NT2/D1 (cell line): ENCODE measurements at regions not wholly inside any gene's neighbourhood (a gene's known extent, or its start where the extent isn't known, plus 50 kb on each side); places are given as distances from the start of the nearest gene placed in this dataset.
"Not testable (repeated sequence)": the region's sequence is repeated elsewhere in the genome, so short reads cannot be mapped to it uniquely, and the experiment has no call there.

ENCODE experiments used
- DNase-seq: peaks from one replicate; pipeline ENCODE4 v3.0.0-alpha.2; 2011; ENCODE audit warnings: low read depth, low spot score
- H3K27me3 ChIP-seq: 2 replicates; pipeline ENCODE4 v1.6.0; 2011; ENCODE audit warnings: mild to moderate bottlenecking; ENCODE audit not compliant: insufficient read length, insufficient read depth
- H3K36me3 ChIP-seq: 2 replicates; pipeline ENCODE4 v1.6.1; 2011; ENCODE audit warnings: mild to moderate bottlenecking, low read length, mixed read lengths; ENCODE audit not compliant: insufficient read depth, insufficient read length
- H3K4me1 ChIP-seq: 2 replicates; pipeline ENCODE4 v1.5.1; 2011; ENCODE audit not compliant: insufficient read depth, insufficient read length
- H3K4me3 ChIP-seq: 2 replicates; pipeline ENCODE4 v1.5.1; 2011; ENCODE audit warnings: low read depth; ENCODE audit not compliant: insufficient read length
- H3K9ac ChIP-seq: 2 replicates; pipeline ENCODE4 v1.6.0; 2011; ENCODE audit warnings: low read depth; ENCODE audit not compliant: insufficient read length
- H3K9me3 ChIP-seq: 2 replicates; pipeline ENCODE4 v1.5.1; 2011; ENCODE audit warnings: mild to moderate bottlenecking, low read length; ENCODE audit not compliant: insufficient read depth
- SUZ12 ChIP-seq: IDR thresholded peaks from 2 replicates; pipeline ENCODE4 v1.6.1; 2011; ENCODE audit not compliant: insufficient read length, insufficient read depth; ENCODE audit errors: extremely low read depth
- YY1 ChIP-seq: IDR thresholded peaks from 2 replicates; pipeline ENCODE4 v1.6.1; 2011; ENCODE audit not compliant: insufficient read length, insufficient read depth
- ZNF274 ChIP-seq: IDR thresholded peaks from 2 replicates; pipeline ENCODE4 v1.6.1; 2011; ENCODE audit warnings: mild to moderate bottlenecking, low read depth, low read length

GRCh38 chr3:27616031-27616430 lies 106.1 kb downstream of the EOMES start:
- DNase-seq, result no peak
- H3K4me3 ChIP-seq, result no peak overlapping the region
- TF ChIP-seq SUZ12, result no peak
- no peaks in the 10 kb centered on the region for H3K4me1 ChIP-seq
- no peaks in the 10 kb centered on the region for H3K27me3 ChIP-seq
- H3K36me3 ChIP-seq, result no peaks in the 10 kb centered on the region
- H3K9ac ChIP-seq, result no peak overlapping the region
- H3K9me3 ChIP-seq, result peaks cover 18% of the 10 kb centered on the region

DNA sequence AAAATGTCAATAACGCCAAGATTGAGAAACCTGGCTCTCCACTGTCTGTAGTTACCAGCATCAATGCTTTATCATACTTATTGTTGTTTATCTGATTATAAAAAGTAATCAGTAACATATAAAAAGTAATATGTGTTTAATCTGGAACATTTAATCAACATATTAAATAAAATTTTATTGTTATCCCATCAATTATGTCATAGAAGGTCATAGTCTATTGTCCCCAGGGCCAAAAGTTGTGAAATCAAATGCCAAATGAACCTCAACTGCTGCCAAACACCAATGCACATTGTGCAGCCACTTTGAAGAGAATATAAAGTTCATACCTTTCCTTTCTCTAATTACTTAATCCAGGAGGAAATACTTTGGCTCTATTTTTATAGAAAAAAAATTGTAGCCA lies 106.6 kb downstream of the EOMES start:
- no peaks in the 10 kb centered on the region for H3K4me1 ChIP-seq
- no peak for DNase-seq
- TF ChIP-seq YY1 (no peak), ZNF274 (no peak), SUZ12 (no peak)

DNA sequence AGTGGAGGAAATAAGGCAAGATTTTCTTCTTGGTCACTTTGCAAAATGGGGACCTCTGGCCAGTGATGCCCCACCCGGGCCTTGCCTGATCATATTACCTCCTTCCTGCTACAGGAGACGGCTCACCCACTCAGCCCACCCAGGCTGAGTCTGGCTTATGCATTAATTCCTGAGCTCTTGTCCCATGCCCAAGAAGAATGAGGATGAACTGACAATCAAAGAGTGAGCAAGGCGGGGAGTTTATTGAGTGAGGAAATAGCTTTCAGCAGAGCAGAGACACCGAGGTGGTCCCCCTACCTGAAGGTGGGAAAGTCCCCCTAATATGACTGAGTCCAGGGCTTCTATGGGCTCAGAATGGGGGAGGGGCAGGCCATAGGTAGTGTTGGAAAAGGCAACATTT lies 107.5 kb downstream of the EOMES start:
- peaks cover 18% of the 10 kb centered on the region for H3K9me3 ChIP-seq
- no peak overlapping the region for H3K4me3 ChIP-seq
- no peak for DNase-seq
- no peak overlapping the region for H3K9ac ChIP-seq
- no peaks in the 10 kb centered on the region for H3K36me3 ChIP-seq
- H3K27me3 ChIP-seq, result no peaks in the 10 kb centered on the region
- no peak for TF ChIP-seq SUZ12
- no peak for TF ChIP-seq YY1
- no peak for TF ChIP-seq ZNF274
- no peaks in the 10 kb centered on the region for H3K4me1 ChIP-seq

More for the DNA sequence above, 106.6 kb downstream of the EOMES start:
- H3K27me3 ChIP-seq, result no peaks in the 10 kb centered on the region
- no peak overlapping the region for H3K9ac ChIP-seq
- H3K36me3 ChIP-seq, result no peaks in the 10 kb centered on the region
- no peak overlapping the region for H3K4me3 ChIP-seq
- H3K9me3 ChIP-seq, result peaks cover 18% of the 10 kb centered on the region

GRCh38 chr3:27613846-27614500 lies 108.2 kb downstream of the EOMES start:
- peaks cover 18% of the 10 kb centered on the region for H3K9me3 ChIP-seq
- no peaks in the 10 kb centered on the region for H3K4me1 ChIP-seq
- no peak overlapping the region for H3K9ac ChIP-seq
- no peaks in the 10 kb centered on the region for H3K36me3 ChIP-seq
- no peak overlapping the region for H3K4me3 ChIP-seq
- no peak for TF ChIP-seq YY1
- TF ChIP-seq ZNF274, result no peak
- TF ChIP-seq SUZ12, result no peak
- H3K27me3 ChIP-seq, result no peaks in the 10 kb centered on the region
- DNase-seq, result no peak

DNA sequence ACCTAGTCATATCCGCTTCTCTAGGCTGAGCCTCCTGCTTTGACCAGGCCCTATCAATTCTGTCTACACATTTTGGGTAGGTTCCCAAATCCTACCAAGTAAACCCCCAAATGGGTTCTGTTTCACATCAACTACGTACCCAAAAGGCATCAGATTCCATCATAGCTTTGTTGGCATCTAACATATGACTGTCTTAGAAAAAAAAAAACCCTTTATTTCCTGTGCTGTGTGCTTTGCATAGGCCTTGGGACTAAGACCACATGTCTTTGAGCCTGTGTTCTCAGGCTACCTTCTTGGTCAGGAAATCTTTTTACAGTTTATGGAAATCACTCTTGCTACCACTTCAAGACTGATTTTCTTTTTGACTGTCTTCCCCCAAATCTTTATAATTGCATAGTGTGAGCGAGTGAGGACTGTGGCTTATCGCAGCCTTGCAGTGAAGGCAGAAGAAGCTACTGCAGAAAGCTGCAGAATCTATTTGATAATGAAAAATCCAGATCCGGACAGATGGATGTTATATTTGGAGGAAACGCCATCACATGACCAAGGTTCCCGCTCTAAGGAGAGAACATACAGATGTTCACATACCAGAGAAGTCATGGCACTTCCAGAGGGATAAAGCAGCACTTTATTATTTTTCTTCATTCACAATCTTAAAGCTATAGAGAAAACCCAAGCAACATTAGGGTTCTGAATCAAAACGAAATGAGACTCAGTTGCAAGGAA lies 111.2 kb downstream of the EOMES start:
- Histone ChIP-seq H3K4me3 (no peak overlapping the region), H3K4me1 (no peaks in the 10 kb centered on the region), H3K9me3 (peaks cover 18% of the 10 kb centered on the region), H3K36me3 (no peaks in the 10 kb centered on the region), H3K9ac (no peak overlapping the region), H3K27me3 (no peaks in the 10 kb centered on the region)
- no peak for TF ChIP-seq YY1
- TF ChIP-seq ZNF274, result no peak
- TF ChIP-seq SUZ12, result no peak
- DNase-seq, result no peak

DNA sequence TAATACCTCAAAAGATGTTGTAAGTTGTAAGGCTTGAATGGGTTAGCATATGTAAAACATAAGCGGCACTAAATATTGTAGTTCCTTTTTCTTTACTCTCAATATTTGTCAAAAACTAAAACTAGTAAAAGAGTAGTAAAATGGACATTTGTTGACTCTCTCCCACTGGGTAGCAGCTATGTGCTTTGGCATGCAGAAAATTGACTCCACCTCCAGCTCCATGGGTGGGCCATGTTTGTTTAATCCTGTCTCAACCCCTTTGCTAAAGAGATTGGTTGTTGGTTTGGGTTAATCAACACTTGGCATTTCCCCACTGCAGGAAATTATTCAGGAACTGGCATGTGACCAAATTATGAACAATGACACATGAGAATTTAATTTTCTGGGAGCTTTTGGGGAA lies 114.8 kb downstream of the EOMES start:
- H3K4me1 ChIP-seq, result no peaks in the 10 kb centered on the region
- H3K9me3 ChIP-seq, result peaks cover 7% of the 10 kb centered on the region; the same call in 1 of the 2 replicates
- no peak for DNase-seq
- TF ChIP-seq YY1 (no peak), SUZ12 (no peak), ZNF274 (no peak)
- H3K36me3 ChIP-seq, result no peaks in the 10 kb centered on the region
- H3K9ac ChIP-seq, result no peak overlapping the region
- no peak overlapping the region for H3K4me3 ChIP-seq
- H3K27me3 ChIP-seq, result no peaks in the 10 kb centered on the region

DNA sequence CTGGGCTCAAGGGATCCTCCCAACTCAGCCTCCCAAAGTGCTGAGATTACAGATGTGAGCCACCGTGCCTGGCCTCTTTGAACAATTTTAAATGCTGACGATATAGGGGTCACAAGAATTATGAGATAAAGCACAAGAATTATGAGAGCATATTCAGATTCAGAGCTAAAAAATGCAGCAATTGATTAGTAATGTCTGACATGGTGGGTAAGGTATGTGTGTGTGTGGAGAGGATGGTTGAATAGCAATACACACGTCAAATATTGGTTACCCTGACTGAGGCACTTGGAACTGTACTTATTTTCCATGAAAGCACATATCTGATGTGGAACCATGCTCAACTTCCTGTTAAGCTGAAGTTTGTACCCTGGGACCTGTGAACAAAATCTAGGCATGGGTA lies 115.6 kb downstream of the EOMES start:
- H3K9ac ChIP-seq, result no peak overlapping the region
- no peak for TF ChIP-seq YY1
- TF ChIP-seq ZNF274, result no peak
- no peak for TF ChIP-seq SUZ12
- no peaks in the 10 kb centered on the region for H3K27me3 ChIP-seq
- DNase-seq, result no peak
- H3K4me1 ChIP-seq, result no peaks in the 10 kb centered on the region
- no peak overlapping the region for H3K4me3 ChIP-seq
- H3K36me3 ChIP-seq, result no peaks in the 10 kb centered on the region
- peaks cover 13% of the 10 kb centered on the region; the same call in 1 of the 2 replicates for H3K9me3 ChIP-seq

DNA sequence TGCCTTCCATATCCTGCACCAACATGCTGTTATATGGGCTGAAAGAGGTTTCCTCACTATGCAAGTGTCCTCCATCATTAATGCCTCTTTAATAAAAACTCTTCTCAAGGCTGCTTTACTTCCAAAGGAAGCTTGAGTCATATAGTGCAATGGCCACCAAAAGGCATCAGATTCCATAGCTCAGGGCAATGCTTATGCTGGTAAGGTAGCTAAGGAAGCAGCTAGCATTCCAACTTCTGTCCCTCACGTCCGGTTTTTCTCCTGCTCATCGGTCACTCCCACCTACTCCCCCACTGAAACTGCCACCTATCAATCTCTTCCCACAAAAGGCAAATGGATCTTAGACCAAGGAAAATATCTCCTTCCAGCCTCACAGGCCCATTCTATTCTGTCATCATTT lies 117.1 kb upstream of the SLC4A7 start:
- not testable (repeated sequence) for DNase-seq, H3K27me3 ChIP-seq, H3K4me3 ChIP-seq, H3K4me1 ChIP-seq, H3K36me3 ChIP-seq, H3K9ac ChIP-seq
- H3K9me3 ChIP-seq, result peaks cover 21% of the 10 kb centered on the region; the same call in 1 of the 2 replicates

DNA sequence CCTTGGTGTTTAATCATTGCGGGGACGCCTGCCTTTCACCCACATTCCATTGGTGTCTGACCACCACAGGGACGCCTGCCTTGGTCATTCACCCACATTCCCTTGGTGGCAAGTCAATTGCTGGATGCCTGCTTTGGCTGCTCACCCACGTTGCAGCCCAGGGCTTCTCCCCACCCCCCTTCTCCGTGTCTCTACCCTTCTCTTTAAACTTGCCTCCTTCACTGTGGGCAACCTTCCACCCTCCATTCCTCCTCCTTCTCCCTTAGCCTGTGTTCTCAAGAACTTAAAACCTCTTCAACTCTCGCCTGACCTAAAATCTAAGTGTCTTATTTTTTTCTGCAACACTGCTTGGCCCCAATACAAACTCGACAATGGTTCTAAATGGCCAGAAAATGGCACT lies 115.6 kb upstream of the SLC4A7 start:
- not testable (repeated sequence) for H3K4me3 ChIP-seq, H3K9ac ChIP-seq, H3K27me3 ChIP-seq, H3K4me1 ChIP-seq, DNase-seq, H3K36me3 ChIP-seq
- H3K9me3 ChIP-seq, result peaks cover 21% of the 10 kb centered on the region; the same call in 1 of the 2 replicates
